ENCODE measurements at regions not wholly inside any gene's neighbourhood (a gene's known extent, or its start where the extent isn't known, plus 50 kb on each side); places are given as distances from the start of the nearest gene placed in this dataset.
"Not testable (repeated sequence)": the region's sequence is repeated elsewhere in the genome, so short reads cannot be mapped to it uniquely, and the experiment has no call there.

DNA sequence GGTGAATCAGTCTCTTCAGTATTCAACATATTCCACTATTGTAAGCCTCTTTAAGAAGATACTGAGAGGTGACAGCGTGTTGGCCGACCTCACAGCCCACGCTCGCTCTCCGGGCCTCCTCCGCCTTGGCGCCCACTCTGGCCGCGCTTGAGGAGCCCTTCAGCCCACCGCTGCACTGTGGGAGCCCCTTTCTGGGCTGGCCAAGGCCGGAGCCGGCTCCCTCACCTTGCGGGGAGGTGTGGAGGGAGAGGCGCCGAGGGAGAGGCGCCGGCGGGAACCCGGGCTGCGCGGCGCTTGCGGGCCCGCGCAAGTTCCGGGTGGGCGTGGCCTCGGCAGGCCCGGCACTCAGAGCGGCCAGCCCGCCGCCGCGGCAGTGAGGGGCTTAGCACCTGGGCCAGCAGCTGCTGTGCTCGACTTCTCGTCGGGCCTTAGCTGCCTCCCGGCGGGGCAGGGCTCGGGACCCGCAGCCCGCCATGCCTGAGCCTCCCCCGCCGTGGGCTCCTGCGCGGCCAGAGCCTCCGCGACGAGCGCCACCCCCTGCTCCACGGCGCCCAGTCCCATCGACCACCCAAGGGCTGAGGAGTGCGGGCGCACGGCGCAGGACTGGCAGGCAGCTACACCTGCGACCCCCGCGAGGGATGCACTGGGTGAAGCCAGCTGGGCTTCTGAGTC lies 306.4 kb downstream of the SEMA3D start:
- intact Hi-C loops (cut with micrococcal nuclease) = not testable (repeated sequence)

GRCh38 chr7:84879570-84880325 lies 307.1 kb downstream of the SEMA3D start:
- intact Hi-C loops (cut with micrococcal nuclease) = no loop called here

- intact Hi-C loops (cut with micrococcal nuclease) = no loop called here
Measured at GRCh38 chr7:84877943-84878570, 308.8 kb downstream of the SEMA3D start.

GRCh38 chr7:84876061-84876821 lies 310.6 kb downstream of the SEMA3D start:
- intact Hi-C loops (cut with micrococcal nuclease) = no loop called here

GRCh38 chr7:84865560-84865959 lies 321.3 kb downstream of the SEMA3D start:
- intact Hi-C loops (cut with micrococcal nuclease) = no loop called here

DNA sequence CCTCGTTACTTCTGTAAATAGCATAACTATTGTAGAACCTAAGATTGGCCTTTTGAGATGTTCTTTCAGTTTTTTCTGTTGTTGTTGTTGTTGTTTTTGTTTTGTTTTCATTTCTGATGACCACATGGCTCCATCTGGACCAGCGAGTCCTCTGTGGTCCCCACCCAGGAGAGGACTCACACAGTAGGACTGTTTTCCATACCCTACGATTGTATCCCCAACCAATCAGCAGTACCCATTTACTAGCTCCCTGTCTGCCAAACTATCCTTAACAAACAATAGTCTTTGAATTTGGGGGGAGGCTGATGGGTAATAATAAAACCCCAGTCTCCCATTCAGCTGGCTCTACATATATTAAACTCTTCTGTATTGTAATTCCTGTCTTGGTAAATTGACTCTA lies 329.5 kb downstream of the SEMA3D start:
- intact Hi-C loops (cut with micrococcal nuclease) = no loop called here

DNA sequence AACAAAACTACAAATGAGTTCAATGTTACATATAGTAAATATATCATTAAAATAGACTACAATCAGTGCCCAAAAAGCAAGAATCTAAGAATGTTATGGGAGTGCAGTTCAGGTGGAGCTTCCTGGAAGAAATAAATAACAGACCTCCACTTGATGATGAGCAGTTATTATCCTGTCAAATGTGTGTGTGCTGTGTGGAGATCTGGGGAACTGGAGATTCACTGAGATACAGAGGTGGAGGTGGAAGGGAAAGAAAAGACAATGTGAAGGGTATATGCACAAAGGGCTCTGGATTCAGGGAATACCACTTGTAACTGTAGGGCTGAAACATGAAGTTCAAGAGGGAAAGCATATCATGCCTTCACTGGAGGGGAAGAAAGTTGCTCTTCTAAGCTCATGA lies 331.1 kb downstream of the SEMA3D start:
- intact Hi-C loops (cut with micrococcal nuclease) = no loop called here

GRCh38 chr7:84848974-84849372 lies 337.9 kb downstream of the SEMA3D start:
- intact Hi-C loops (cut with micrococcal nuclease) = not testable (repeated sequence)

- intact Hi-C loops (cut with micrococcal nuclease) = no loop called here
Measured at GRCh38 chr7:84848219-84848973, 338.5 kb downstream of the SEMA3D start.

DNA sequence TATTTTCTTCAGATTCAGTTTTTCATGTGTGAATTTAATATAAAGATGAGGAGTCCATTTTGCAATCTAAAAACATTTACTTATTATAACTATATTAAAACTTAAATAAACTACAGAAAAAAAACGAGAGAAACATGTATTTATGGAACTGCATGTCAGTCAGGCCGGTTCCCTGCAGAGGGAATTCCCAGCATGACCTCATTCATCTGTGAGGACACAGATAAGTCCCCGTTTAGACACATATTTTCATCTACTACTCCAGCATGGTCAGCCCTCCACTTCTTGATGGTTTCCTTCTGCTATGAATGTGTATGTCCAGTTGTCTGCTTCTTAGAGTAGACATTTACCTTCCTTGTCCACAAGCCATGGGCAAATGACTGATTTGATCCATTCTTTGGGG lies 339.1 kb downstream of the SEMA3D start:
- intact Hi-C loops (cut with micrococcal nuclease) = no loop called here

DNA sequence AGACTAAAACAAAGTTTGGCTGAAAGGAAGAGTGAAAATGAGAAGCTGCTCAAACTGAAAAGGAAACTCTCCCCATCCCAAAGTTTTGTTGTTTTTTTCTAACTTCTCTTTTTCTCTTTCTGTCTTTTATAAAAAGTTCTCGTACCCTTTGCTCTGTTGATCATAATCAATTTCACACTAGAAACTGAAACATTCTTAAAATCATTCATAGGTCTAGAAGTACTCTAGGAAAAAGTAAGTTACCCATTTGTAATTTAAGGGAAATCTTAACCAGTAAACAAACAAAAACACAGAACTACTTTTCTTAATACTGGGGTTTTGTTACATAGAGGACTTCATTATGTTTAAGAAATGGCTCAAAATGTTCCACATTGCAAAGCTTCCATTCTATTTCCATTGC lies 339.8 kb downstream of the SEMA3D start:
- intact Hi-C loops (cut with micrococcal nuclease) = no loop called here

- intact Hi-C loops (cut with micrococcal nuclease) = no loop called here
Measured at GRCh38 chr7:84845971-84846370, 340.9 kb downstream of the SEMA3D start.

- intact Hi-C loops (cut with micrococcal nuclease) = no loop called here
Measured at GRCh38 chr7:84844771-84845170, 342.1 kb downstream of the SEMA3D start.

DNA sequence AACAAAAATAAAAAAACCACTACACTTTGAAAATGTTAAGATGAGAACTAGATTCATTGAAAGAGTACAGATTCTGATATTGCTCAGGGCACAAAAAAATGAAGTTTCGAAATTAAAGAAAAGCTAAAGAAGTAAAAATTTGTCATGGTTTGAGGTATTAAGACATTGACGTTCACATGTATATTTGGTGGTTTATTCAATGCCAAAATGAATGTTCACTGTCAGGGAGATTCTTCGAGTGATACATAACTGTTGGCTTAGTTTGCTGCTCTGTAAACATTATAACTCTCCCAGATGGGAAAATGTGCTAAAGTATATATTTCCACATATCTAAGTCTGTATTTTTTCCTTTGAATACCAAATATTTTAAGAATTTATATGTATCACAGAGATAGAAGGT lies 345.0 kb downstream of the SEMA3D start:
- intact Hi-C loops (cut with micrococcal nuclease) = no loop called here

GRCh38 chr7:84838857-84839256 lies 348.0 kb downstream of the SEMA3D start:
- intact Hi-C loops (cut with micrococcal nuclease) = no loop called here

- intact Hi-C loops (cut with micrococcal nuclease) = no loop called here
Measured at GRCh38 chr7:84837405-84837804, 349.5 kb downstream of the SEMA3D start.

DNA sequence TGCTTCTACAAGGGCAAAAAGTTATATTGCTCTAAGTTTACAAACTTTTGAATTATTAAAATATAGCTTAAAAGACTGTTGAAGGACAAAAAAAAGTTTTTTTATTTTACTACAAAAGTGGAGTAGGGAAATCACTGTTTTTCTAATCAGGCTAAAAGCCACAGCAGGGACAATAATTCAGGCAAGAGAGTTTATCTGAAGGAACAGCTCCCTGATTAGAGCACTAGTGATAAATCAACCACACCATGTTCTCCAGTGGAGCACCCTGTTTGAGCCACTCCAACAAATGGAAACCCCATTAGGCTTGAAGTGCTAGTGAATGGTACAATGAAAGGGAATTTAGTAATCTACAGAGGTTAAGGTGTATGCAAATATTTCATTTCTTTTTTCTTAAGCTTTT lies 357.1 kb downstream of the SEMA3D start:
- intact Hi-C loops (cut with micrococcal nuclease) = no loop called here

- intact Hi-C loops (cut with micrococcal nuclease) = no loop called here
Measured at GRCh38 chr7:84824057-84824651, 362.7 kb downstream of the SEMA3D start.

GRCh38 chr7:84823530-84823929 lies 363.3 kb downstream of the SEMA3D start:
- intact Hi-C loops (cut with micrococcal nuclease) = no loop called here

GRCh38 chr7:84822941-84823510 lies 363.8 kb downstream of the SEMA3D start:
- intact Hi-C loops (cut with micrococcal nuclease) = no loop called here

Measured in T-helper 2 cell treated with Interferon-gamma antibody and Interleukin-4, amounts not matched to agents 100 ng/mL and 5 ng/mL, for 36 hours (primary cell).